ENCODE measurements at regions not wholly inside any gene's neighbourhood (a gene's known extent, or its start where the extent isn't known, plus 50 kb on each side); places are given as distances from the start of the nearest gene placed in this dataset.

- TF ChIP-seq CTCF (IDR thresholded peaks at IDR 0.05) (peak; percentile 98), EZH2phosphoT487 (IDR thresholded peaks at IDR 0.05) (no peak)
These were observed 61.5 kb downstream of the TBXT start for GRCh38 chr6:166106076-166106686.
